Erythroblast (primary cell): ENCODE measurements at regions not wholly inside any gene's neighbourhood (a gene's known extent, or its start where the extent isn't known, plus 50 kb on each side); places are given as distances from the start of the nearest gene placed in this dataset.

Experiments
- GATA1 ChIP-seq: IDR thresholded peaks from 2 replicates; pipeline ENCODE4 v1.6.1; 2011; ENCODE audit warnings: low read depth, mild to moderate bottlenecking, control low read depth, low read length, moderate library complexity
- POLR2A ChIP-seq: IDR thresholded peaks from 2 replicates; pipeline ENCODE4 v1.6.1; 2011; ENCODE audit warnings: mild to moderate bottlenecking, low read length

DNA sequence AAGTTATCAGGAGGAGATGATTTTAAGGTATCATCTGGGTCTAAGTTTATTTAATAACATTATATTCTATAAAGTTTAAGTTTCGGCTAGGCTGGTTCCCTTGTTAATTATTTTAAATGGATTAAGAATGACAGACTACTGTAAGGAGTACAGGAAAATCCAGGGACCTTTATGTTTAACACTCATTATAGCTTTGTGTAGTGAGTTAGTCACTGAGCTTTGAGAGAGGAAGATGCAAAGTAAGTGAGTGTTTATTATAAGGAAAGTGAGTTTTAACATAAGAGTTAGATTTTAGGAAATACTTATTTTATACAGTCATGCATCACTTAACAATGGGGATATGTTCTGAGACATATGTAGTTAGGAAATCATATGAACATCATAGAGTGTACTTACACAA lies 485.5 kb downstream of the MMUT start:
- TF ChIP-seq POLR2A (no peak), GATA1 (no peak)
